ENCODE measurements at regions not wholly inside any gene's neighbourhood (a gene's known extent, or its start where the extent isn't known, plus 50 kb on each side); places are given as distances from the start of the nearest gene placed in this dataset.
A peak's percentile ranks its signal among the peaks of the same experiment; 100 is the strongest.

GRCh38 chr6:6856538-6857523, 250.9 kb upstream of the RREB1 start:
- TF ChIP-seq CTCF (IDR thresholded peaks at IDR 0.05): no peak
- H3K9me3 Mint-ChIP-seq (ENCODE audit: low read depth): no peaks in the 10 kb centered on the region
- H3K4me1 Mint-ChIP-seq (ENCODE audit: low read depth): peaks cover 19% of the 10 kb centered on the region
- no peaks in the 10 kb centered on the region for H3K27me3 Mint-ChIP-seq (ENCODE audit: low read depth)
- H3K27ac Mint-ChIP-seq (ENCODE audit: unreplicated experiment): peak overlapping the region; percentile 75
- peak overlapping the region; percentile 37 for H3K4me3 Mint-ChIP-seq (ENCODE audit: unreplicated experiment)
- no peaks in the 10 kb centered on the region for H3K36me3 Mint-ChIP-seq (ENCODE audit: low read depth)
- no peak for DNase-seq (ENCODE audit: low spot score)

- H3K4me3 Mint-ChIP-seq (ENCODE audit: unreplicated experiment): no peak overlapping the region
- H3K27me3 Mint-ChIP-seq (ENCODE audit: low read depth): no peaks in the 10 kb centered on the region
- no peaks in the 10 kb centered on the region for H3K9me3 Mint-ChIP-seq (ENCODE audit: low read depth)
- H3K36me3 Mint-ChIP-seq (ENCODE audit: low read depth): no peaks in the 10 kb centered on the region
- TF ChIP-seq CTCF (IDR thresholded peaks at IDR 0.05): no peak
- DNase-seq (ENCODE audit: low spot score): no peak
- H3K4me1 Mint-ChIP-seq (ENCODE audit: low read depth): peaks cover 19% of the 10 kb centered on the region
- no peak overlapping the region for H3K27ac Mint-ChIP-seq (ENCODE audit: unreplicated experiment)
Measured at GRCh38 chr6:6857528-6857927, 250.2 kb upstream of the RREB1 start.

- H3K4me1 Mint-ChIP-seq (ENCODE audit: low read depth): peaks cover 19% of the 10 kb centered on the region
- H3K4me3 Mint-ChIP-seq (ENCODE audit: unreplicated experiment): no peak overlapping the region
- no peak overlapping the region for H3K27ac Mint-ChIP-seq (ENCODE audit: unreplicated experiment)
- H3K27me3 Mint-ChIP-seq (ENCODE audit: low read depth): peaks cover 1% of the 10 kb centered on the region
- TF ChIP-seq CTCF (IDR thresholded peaks at IDR 0.05): no peak
- H3K9me3 Mint-ChIP-seq (ENCODE audit: low read depth): no peaks in the 10 kb centered on the region
- no peaks in the 10 kb centered on the region for H3K36me3 Mint-ChIP-seq (ENCODE audit: low read depth)
- DNase-seq (ENCODE audit: low spot score): no peak
Measured at GRCh38 chr6:6858533-6858982, 249.2 kb upstream of the RREB1 start.

GRCh38 chr6:6859105-6859504, 248.7 kb upstream of the RREB1 start:
- TF ChIP-seq CTCF (IDR thresholded peaks at IDR 0.05): no peak
- peaks cover 1% of the 10 kb centered on the region for H3K27me3 Mint-ChIP-seq (ENCODE audit: low read depth)
- H3K4me3 Mint-ChIP-seq (ENCODE audit: unreplicated experiment): no peak overlapping the region
- H3K27ac Mint-ChIP-seq (ENCODE audit: unreplicated experiment): no peak overlapping the region
- no peak for DNase-seq (ENCODE audit: low spot score)
- H3K36me3 Mint-ChIP-seq (ENCODE audit: low read depth): no peaks in the 10 kb centered on the region
- peaks cover 19% of the 10 kb centered on the region for H3K4me1 Mint-ChIP-seq (ENCODE audit: low read depth)
- H3K9me3 Mint-ChIP-seq (ENCODE audit: low read depth): peaks cover 2% of the 10 kb centered on the region

GRCh38 chr6:6859722-6860121, 248.0 kb upstream of the RREB1 start:
- Mint-ChIP-seq H3K4me1 (ENCODE audit: low read depth) (peaks cover 19% of the 10 kb centered on the region), H3K36me3 (ENCODE audit: low read depth) (no peaks in the 10 kb centered on the region), H3K27ac (ENCODE audit: unreplicated experiment) (no peak overlapping the region), H3K9me3 (ENCODE audit: low read depth) (peaks cover 3% of the 10 kb centered on the region), H3K4me3 (ENCODE audit: unreplicated experiment) (no peak overlapping the region), H3K27me3 (ENCODE audit: low read depth) (peaks cover 1% of the 10 kb centered on the region)
- no peak for DNase-seq (ENCODE audit: low spot score)
- TF ChIP-seq CTCF (IDR thresholded peaks at IDR 0.05): no peak
